Epithelial cell of esophagus (primary cell): ENCODE measurements at regions not wholly inside any gene's neighbourhood (a gene's known extent, or its start where the extent isn't known, plus 50 kb on each side); places are given as distances from the start of the nearest gene placed in this dataset.

Experiments
- DNase-seq: peaks from one replicate; pipeline ENCODE4 v3.0.0; 2010; ENCODE audit warnings: low read depth
- H3K4me3 ChIP-seq: 2 replicates; pipeline ENCODE4 v1.5.1; 2011; ENCODE audit warnings: mild to moderate bottlenecking, low read length, control low read depth
- CTCF ChIP-seq: IDR thresholded peaks from 2 replicates; pipeline ENCODE4 v1.5.1; 2011; ENCODE audit warnings: low read depth, mild to moderate bottlenecking, low read length, control low read depth, inconsistent platforms; ENCODE audit not compliant: insufficient read depth; ENCODE audit errors: missing control alignments

DNA sequence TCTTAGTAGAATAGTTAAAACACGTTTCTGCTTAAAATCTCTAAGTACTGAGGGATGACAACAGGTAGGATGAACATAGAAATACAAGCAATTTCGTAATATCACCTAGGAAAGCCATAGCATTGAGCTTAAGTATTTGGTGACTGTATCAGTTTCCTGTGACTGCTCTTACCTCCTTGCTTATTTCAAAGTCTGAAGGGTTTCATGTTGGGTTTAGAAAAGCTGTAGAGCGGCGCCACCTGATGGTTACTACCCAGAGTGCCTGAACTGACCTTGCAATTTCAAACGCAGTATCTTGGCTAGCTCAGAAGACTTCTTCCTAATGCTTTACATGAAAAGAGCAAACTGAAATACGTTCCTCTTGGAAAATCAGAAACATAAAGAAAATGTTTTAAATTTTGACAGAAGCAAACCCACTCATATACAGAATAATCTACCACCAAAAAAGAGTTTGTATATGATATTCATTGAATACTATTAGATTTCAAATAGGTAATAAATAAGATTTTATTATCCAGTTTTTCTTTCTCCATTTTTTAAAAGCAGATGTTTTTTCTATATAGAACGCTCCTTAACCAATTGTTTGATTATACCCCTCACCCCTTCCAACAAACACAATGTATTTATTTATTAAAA, 82.3 kb upstream of the RIPOR2 start:
- peak; percentile 92 for DNase-seq
- peak; percentile 95 for TF ChIP-seq CTCF
- H3K4me3 ChIP-seq, result no peak overlapping the region

- H3K4me3 ChIP-seq, result no peak overlapping the region
- TF ChIP-seq CTCF, result no peak
- DNase-seq, result no peak
Measured at GRCh38 chr6:25018568-25018954, 82.8 kb upstream of the RIPOR2 start.

GRCh38 chr6:25022140-25022553, 86.4 kb upstream of the RIPOR2 start:
- H3K4me3 ChIP-seq, result no peak overlapping the region
- no peak for TF ChIP-seq CTCF
- peak; percentile 84 for DNase-seq

DNA sequence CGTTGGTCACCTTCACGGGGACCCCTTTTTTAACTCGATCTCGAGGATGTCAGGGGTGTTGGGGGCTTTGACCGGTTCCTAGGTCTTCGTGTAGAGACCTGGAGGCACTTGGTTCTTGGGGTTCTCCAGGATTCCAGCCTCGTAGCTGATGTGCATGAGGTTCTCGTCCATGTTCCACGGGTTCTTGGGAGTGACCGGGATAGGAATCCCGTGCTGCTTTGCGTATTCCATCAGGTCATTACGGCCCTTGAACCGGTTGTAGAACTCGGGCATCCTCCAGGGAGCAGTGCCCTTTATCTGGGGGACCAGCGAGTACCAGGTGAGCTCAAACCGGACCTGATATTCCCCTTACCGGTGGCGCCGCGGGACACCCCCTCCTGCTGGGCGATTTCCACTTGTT, 88.0 kb upstream of the RIPOR2 start:
- no peak overlapping the region for H3K4me3 ChIP-seq
- no peak for TF ChIP-seq CTCF
- DNase-seq, result no peak

- TF ChIP-seq CTCF, result no peak
- DNase-seq, result peak; percentile 65
- H3K4me3 ChIP-seq, result no peak overlapping the region
Measured at GRCh38 chr6:25024821-25025220, 89.1 kb upstream of the RIPOR2 start.

DNA sequence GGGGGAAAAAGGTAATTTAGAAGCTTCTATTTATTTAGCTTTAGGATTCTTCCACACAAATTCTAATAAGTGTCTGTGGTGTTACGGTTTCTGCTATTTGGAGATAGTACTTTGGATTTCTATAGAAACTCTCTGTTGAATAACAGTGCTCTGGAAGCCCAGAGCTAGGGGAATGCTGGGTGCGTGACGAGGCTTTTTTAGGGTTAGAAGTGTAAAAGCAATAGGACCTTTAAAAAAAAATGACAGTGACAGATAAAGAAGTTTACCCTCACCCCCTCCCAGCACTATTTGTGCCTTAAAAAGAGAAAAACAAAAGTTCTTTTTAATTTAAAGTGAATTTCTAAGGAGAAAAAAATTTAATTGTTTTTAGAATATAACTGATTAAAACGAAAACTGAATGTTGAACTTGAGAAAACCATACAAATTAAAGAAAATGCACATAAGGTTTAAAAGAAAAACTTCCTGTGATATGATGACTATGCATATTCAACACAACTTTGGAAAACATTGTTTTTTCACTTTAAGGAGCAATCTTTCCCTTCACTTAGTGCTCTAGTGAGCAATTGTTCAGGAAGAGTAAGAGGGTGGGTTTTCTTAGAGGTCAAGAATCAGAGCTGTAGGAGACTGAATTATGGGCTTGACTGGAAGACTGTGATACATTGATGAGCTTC, 89.6 kb upstream of the RIPOR2 start:
- DNase-seq, result no peak
- TF ChIP-seq CTCF, result no peak

GRCh38 chr6:25025919-25026301, 90.2 kb upstream of the RIPOR2 start:
- DNase-seq, result peak; percentile 65
- no peak overlapping the region for H3K4me3 ChIP-seq
- no peak for TF ChIP-seq CTCF

More for the DNA sequence above, 89.6 kb upstream of the RIPOR2 start:
- no peak overlapping the region for H3K4me3 ChIP-seq
